NCI-H345 (cell line): ENCODE measurements at regions not wholly inside any gene's neighbourhood (a gene's known extent, or its start where the extent isn't known, plus 50 kb on each side); places are given as distances from the start of the nearest gene placed in this dataset.

ENCODE experiments used
- DNase-seq: peaks from one replicate; lab custom pipeline; 2025; lab: John Stamatoyannopoulos, UW

DNA sequence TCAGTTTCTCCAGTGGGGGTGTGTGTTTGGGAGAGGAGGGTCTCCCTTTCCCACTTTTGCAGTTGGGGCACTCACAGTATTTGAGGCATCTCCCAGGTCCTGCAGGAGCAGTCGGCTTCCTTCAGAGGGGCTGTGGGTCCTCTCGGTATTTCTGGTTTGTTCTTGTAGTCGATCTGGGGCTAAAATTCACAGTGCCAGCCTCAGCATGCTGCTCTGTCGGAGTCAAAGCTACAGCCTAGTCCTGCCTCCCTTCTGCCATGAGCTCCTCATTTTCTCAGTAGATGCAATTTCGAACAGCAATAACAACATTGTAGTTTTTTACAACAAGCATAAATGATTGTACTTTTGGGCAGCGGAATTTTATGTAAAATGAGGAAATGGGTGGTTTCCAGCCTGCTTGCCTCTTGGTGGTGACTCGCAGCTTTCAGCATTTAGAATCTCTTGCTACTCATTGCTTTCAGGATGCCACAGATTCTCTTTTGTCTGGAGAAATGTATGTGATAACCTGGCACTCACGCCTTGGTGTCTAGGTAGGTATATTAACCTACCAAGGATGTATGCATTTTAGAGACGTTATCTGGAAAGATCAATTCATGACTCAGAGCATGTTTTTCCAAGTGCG lies 82.4 kb upstream of the C21orf91 start:
- DNase-seq: peak; percentile 51

DNA sequence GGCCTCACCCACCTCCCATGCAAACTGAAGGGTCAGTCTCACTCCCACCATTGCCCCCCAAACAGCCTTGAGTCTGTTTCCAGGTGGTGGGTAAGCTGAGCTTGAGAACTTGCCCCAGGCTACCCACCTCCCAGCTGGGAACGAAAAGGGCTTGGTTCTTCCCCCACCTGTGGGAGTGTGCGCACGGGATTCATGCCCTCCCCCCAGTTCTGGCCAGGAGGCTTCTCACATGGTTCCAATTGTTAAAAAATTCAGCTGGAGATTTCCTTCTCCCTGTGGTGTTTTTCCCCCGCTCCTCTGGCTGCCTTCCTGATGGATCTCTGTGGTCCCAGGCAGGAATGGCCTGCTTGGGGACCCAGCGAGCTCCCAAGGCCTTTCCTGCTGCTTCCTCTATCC lies 81.8 kb upstream of the C21orf91 start:
- peak; percentile 86 for DNase-seq

DNA sequence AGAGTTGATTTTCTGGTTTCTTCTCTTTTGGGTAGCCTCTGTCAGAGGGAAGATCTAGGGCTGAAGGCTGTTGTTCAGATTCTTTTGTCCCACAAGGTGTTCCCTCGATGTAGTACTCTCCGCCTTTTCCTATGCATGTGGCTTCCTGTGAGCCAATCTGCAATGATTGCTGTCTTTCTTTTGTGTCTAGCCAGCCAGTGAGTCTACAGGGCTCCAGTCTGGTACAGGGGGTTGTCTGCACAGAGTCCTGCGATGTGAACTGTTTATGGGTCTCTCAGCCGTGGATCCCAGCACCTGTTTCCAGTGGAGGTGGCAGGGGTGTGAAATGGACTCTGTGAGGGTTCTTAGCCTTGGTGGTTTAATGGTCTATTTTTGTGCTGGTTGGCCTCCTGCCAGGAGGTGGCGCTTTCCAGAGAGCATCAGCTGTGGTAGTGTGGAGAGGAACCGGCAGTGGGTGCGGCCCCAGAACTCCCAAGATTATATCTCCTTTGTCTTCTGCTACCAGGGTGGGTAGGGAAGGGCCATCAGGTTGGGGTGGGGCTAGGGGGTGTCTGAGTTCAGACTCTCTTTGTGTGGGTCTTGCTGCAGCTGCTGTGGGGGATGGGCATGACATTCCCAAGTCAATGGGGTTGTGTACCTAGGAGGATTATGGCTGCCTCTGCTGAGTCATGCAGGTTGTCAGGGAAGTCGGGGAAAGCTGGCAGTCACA lies 81.3 kb upstream of the C21orf91 start:
- DNase-seq: peak; percentile 92

DNA sequence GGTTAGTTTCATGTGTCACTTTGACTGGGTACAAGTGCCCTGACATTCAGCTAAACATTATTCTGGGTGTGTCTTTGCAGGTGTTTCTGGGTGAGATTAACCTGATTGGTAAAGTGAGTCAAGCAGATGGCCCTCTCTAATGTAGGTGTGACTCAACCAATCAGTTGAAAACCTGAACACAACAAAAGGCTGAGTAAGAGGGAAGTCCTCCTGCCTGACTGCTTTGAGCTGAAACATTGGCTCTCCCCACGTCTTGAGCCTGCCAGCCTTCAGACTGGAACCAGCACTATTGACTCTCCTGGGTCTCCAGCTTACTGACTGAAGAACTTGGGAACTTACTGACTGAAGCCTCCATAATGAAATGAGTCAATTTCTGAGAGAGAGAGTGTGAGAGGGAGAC lies 70.0 kb upstream of the C21orf91 start:
- no peak for DNase-seq

DNA sequence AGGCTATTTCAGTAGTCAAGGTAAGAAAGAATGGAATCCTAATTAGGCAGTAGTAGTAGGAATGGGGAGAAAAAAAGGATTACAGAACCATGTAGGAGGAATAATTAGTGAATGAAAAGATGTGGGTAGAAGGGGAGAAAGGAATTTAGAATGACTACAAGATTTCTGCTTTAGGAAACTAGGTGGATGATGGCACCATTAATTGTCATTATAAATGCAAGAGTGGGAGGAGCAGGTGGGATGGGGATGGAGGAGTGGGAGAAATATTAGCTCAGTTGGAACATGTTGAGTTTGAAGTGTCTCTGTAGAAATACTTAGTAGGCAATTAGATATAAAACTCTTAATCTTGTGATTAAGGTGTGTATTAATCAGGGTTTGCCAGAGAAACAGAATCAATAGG lies 50.0 kb upstream of the C21orf91 start:
- no peak for DNase-seq
